Vagina (tissue), 2 donors: ENCODE measurements at regions not wholly inside any gene's neighbourhood (a gene's known extent, or its start where the extent isn't known, plus 50 kb on each side); places are given as distances from the start of the nearest gene placed in this dataset.

Experiments
- CTCF ChIP-seq, 3 experiments: fragments of 450-650 bp in 2 of 3; fragments of 200-600 bp in 1 of 3; sonication (generic) in 1 of 3; IDR thresholded peaks; one replicate each; pipeline ENCODE4 v1.5.1; 2017 to 2019; ENCODE audit warnings: antibody characterized with exemption in 3 of 3, mild to moderate bottlenecking in 2 of 3, moderate library complexity in 2 of 3
- POLR2A ChIP-seq, 2 donors: fragments of 450-650 bp; IDR thresholded peaks; one replicate each; pipeline ENCODE4 v1.6.1; 2017; ENCODE audit warnings: antibody characterized with exemption in 2 of 2, mild to moderate bottlenecking in 2 of 2, moderate library complexity in 2 of 2
- POLR2AphosphoS5 ChIP-seq, 2 donors: sonication (generic); formaldehyde crosslinking; IDR thresholded peaks; one replicate each; pipeline ENCODE4 v1.9.0; 2017; ENCODE audit warnings: antibody characterized with exemption in 2 of 2, mild to moderate bottlenecking in 2 of 2, low read depth in 1 of 2; ENCODE audit not compliant: insufficient read depth in 1 of 2

GRCh38 chr20:30612344-30612743 is 645.1 kb upstream of the DEFB115 start:
- TF ChIP-seq CTCF (IDR thresholded peaks at IDR 0.05), result no peak
- TF ChIP-seq POLR2A (IDR thresholded peaks at IDR 0.05), result no peak
- no peak for TF ChIP-seq POLR2AphosphoS5 (IDR thresholded peaks at IDR 0.05; ENCODE audit: insufficient read depth in 1 of 2, low read depth in 1 of 2)
